Putamen (tissue), 1 donor: ENCODE measurements at regions not wholly inside any gene's neighbourhood (a gene's known extent, or its start where the extent isn't known, plus 50 kb on each side); places are given as distances from the start of the nearest gene placed in this dataset.

ENCODE experiments used
- DNase-seq: peaks from one replicate; pipeline ENCODE4 v3.0.0-alpha.2; 2016; ENCODE audit warnings: low spot score

- peak; percentile 84 for DNase-seq
These were observed 189.9 kb downstream of the NSG2 start for GRCh38 chr5:174235221-174236011.

GRCh38 chr5:174236070-174236469 is 190.6 kb downstream of the NSG2 start:
- no peak for DNase-seq

GRCh38 chr5:174239718-174240117 is 194.2 kb downstream of the NSG2 start:
- no peak for DNase-seq

- DNase-seq = no peak
These were observed 197.1 kb downstream of the NSG2 start for GRCh38 chr5:174242573-174242972.

GRCh38 chr5:174243904-174244303 is 198.4 kb downstream of the NSG2 start:
- DNase-seq = no peak

- no peak for DNase-seq
These were observed 200.1 kb downstream of the NSG2 start for GRCh38 chr5:174245516-174246075.

- DNase-seq = no peak
These were observed 201.2 kb downstream of the NSG2 start for GRCh38 chr5:174246743-174247142.

GRCh38 chr5:174247301-174247700 is 201.8 kb downstream of the NSG2 start:
- DNase-seq = no peak

GRCh38 chr5:174251305-174252000 is 205.9 kb downstream of the NSG2 start:
- DNase-seq = no peak

- DNase-seq = no peak
These were observed 206.6 kb downstream of the NSG2 start for GRCh38 chr5:174252121-174252520.

- no peak for DNase-seq
These were observed 214.4 kb downstream of the NSG2 start for GRCh38 chr5:174259696-174260420.

GRCh38 chr5:174271316-174271715 is 225.8 kb downstream of the NSG2 start:
- no peak for DNase-seq

- no peak for DNase-seq
These were observed 227.2 kb downstream of the NSG2 start for GRCh38 chr5:174272671-174273070.

- DNase-seq = peak; percentile 19
These were observed 227.8 kb downstream of the NSG2 start for GRCh38 chr5:174273325-174273724.

- no peak for DNase-seq
These were observed 230.5 kb downstream of the NSG2 start for GRCh38 chr5:174275959-174276358.

- DNase-seq = no peak
These were observed 235.7 kb downstream of the NSG2 start for GRCh38 chr5:174281089-174281760.

GRCh38 chr5:174281855-174282254 is 236.3 kb downstream of the NSG2 start:
- no peak for DNase-seq

GRCh38 chr5:174282391-174282790 is 236.9 kb downstream of the NSG2 start:
- DNase-seq = no peak

GRCh38 chr5:174283211-174284005 is 237.9 kb downstream of the NSG2 start:
- DNase-seq = no peak

GRCh38 chr5:174284873-174285272 is 239.4 kb downstream of the NSG2 start:
- DNase-seq = no peak

- DNase-seq = no peak
These were observed 242.3 kb downstream of the NSG2 start for GRCh38 chr5:174287761-174288160.
